Dermis blood vessel endothelial cell (primary cell): ENCODE measurements at regions not wholly inside any gene's neighbourhood (a gene's known extent, or its start where the extent isn't known, plus 50 kb on each side); places are given as distances from the start of the nearest gene placed in this dataset.
A peak's percentile ranks its signal among the peaks of the same experiment; 100 is the strongest.
"Not testable (repeated sequence)": the region's sequence is repeated elsewhere in the genome, so short reads cannot be mapped to it uniquely, and the experiment has no call there.

Experiments
- DNase-seq: peaks from one replicate; pipeline ENCODE4 v3.0.0; 2010

GRCh38 chr19:34871911-34872310 is 54.8 kb upstream of the ZNF30 start:
- DNase-seq = not testable (repeated sequence)

- DNase-seq = no peak
These were observed 59.1 kb upstream of the ZNF30 start for GRCh38 chr19:34867631-34868030.

- not testable (repeated sequence) for DNase-seq
These were observed 61.5 kb upstream of the ZNF30 start for GRCh38 chr19:34865225-34865624.

GRCh38 chr19:34859823-34860736 is 66.6 kb upstream of the ZNF30 start:
- DNase-seq = not testable (repeated sequence)

DNA sequence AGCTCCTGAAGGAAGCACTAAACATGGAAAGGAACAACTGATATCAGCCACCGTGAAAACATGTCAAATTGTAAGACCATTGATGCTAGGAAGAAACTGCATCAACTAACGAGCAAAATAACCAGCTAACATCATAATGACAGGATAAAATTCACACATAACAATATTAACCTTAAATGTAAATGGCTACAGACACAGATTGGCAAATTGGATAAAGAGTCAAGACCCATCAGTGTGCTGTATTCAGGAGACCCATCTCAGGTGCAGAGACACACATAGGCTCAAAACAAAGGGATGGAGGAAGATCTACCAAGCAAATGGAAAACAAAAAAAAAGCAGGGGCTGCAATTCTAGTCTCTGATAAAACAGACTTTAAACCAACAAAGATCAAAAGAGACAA is 67.4 kb upstream of the ZNF30 start:
- DNase-seq = not testable (repeated sequence)

GRCh38 chr19:34856052-34856451 is 70.7 kb upstream of the ZNF30 start:
- no peak for DNase-seq

GRCh38 chr19:34853369-34853768 is 73.3 kb upstream of the ZNF30 start:
- no peak for DNase-seq

DNA sequence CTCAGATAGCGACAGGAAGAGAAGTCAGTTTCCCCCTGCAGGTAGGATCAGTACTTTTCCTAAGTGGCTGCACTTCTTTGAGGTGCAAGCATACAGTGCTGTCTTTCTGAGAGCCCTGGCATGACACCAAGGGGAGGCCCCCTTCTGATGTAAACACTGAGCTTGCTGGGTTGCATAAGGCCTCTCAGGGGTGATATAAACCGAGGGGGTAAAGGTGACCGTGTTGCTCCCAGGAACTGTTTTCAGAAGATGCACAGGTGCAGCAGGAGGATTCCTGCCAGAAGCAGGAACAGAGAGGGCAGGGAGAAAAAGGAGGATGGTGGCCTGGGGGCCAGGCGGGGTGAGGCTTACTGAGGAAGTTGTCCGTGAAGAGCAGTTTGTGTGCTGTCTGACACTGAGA is 74.0 kb upstream of the ZNF30 start:
- DNase-seq = no peak

DNA sequence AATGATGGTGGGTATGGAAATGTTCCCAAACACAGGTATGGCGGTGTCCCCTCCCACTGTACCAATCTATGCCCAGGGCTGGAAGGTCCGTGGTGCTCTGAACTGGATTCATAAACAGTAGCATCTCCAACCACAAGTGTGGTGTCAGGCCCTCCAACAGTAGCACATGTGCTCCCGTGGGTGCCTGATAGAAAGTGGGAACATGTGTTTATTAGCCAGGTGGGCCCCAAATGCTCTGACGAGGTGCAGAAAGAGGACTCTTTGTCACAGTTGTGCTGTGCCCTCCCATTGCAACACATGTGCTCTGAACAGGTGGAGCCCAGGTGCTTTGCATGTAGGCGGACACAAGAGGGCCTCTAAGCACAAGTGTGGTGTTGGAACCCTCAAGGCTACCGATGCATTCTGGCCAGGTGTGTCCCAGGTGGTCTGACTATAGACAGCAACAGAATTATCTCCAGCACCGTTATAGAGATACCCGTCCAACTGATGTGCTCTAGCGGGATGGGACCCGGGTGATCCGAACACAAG is 75.4 kb upstream of the ZNF30 start:
- DNase-seq = no peak

DNA sequence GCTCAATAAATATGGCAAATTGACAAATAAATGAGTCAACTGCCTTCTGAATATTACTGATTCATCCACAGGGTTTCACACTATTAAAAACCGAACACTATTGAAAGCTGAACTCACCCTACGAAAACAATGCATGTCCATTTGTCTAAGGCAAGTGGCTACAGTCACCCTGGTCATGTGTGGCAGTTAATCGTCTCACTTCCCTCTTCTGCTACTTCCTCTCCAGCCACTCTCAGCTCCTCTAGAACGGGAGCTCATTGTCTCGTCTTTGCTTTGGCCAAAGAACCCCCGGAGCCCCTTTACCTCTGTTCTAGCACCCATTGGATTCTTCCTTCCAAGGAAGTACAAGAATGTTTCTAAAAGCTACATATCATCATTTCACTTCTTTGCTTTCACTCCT is 74.4 kb upstream of the ZNF599 start:
- DNase-seq = no peak

DNA sequence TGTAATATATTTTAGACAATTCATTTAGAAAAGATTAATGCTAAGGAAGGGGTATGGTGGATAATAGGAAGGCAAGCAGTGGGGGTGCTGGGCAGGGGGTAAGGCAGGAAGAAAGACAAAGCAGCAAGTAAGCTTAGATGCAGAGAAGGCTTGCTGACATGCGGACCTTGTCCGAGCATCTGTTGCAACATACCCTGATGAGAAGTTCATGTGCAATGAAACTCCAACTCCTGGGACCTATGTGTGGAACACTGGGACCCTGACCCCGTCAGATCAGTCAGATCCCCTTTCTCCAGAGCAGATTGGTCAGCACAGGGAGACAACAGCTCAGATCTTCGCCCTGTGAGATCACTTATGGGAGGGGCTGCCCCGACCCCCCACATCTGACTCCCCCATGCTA is 71.3 kb upstream of the ZNF599 start:
- no peak for DNase-seq

DNA sequence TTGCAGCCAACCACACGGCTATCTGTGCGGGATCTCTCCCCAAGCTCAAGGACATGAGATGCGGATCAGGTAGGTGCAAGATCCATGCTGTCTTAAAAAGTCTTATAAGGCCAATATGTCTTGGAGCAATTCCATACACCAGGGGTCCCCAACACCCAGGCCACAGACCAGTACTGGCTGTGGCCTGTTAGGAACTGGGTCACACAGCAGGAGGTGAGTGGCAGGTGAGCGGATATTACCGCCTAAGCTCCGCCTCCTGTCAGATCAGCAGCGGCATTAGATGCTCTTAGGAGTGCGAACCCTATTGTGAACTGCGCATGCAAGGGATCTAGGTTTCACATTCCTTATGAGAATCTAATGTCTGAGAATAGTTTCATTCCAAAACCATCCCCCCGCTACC is 68.8 kb upstream of the ZNF599 start:
- DNase-seq = no peak

DNA sequence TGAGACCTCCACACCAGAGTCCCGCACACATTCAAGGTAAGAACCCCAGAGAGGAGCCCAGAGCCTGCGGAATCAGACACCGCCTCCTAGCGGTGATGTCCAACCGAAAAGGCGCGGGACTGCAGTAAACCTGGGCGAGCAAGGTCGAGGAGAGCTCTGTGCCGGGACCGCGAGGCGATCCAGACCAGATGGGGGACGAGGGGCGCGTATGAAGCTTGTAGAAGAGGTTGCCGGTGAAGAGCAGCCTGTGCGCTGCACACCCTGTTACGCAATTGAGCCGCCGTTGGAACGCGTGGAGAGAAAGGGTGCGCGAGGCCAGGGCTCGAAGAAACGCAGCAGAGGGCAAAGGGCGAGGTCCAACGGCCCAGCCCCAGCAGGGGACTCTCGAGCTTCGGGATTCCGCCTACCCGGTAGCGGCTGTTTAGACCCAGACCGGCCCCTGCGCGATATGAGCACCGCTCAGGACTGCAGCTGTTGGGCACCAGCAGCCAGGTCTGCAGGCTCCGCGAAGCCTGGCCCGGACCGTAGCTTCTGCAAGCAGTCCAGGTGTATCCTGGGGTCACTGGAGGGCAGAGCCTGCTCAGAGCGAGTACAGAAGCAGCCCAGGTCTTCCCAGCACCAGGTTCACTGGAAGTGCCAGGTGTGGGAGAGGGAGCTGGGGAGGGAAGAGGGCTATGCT is 65.9 kb upstream of the ZNF599 start:
- DNase-seq = peak; percentile 52

DNA sequence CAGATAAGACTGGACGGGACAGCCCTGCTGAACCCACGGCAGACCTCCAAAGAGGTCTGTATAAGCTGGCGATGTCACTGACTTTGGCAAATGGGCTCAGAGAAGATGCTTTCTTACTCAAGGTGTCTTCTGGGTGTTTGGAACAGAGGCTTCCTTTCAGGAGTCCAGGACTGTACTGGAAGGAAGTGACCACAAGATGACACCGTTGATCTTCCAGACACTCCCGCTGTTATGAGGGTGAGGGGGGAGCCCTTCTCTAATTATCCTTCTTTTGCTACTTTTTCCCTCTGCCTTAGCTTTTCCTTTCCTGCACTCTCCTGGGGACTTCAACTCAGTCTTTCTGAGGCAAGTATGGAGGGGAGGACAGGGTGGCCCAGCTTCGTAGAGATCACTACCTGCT is 65.2 kb upstream of the ZNF599 start:
- peak; percentile 60 for DNase-seq

- DNase-seq = peak; percentile 91
These were observed 64.2 kb upstream of the ZNF599 start for GRCh38 chr19:34837262-34837661.

DNA sequence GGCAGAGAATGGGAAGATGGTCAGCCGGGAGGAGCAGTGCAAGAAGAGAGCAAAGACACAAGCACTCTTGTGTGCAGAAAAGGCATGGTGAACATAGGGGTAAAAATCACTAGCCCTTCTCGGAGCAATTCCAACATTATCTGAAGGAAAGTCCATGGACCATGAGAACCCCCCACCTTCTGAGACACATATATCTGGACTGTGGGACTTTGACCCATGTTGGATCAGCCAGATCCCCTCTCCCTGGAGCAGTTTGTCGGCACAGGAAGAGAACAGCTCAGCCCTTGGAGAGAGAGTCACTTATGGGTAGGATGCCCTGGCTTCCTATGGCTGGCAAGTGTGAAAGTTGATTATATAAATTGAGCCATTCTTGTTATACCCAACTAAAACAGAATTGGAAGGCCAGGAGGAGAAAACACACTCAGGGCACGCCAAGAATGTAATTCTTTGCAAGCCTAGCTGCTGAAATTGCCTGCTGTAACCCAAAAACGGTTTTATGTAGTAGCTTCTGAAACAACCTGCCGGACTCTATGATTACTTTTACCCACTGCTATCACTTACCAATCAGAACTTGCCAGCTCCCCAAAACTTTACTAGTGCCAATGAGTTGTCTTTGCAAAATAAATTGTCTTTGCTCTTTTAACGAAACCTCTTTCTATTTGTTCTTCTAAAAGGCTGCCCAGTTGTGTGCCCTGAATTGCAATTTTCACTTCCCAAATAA is 62.8 kb upstream of the ZNF599 start:
- no peak for DNase-seq

GRCh38 chr19:34834472-34835061 is 61.6 kb upstream of the ZNF599 start:
- DNase-seq = no peak

GRCh38 chr19:34832581-34833112 is 59.6 kb upstream of the ZNF599 start:
- no peak for DNase-seq

DNA sequence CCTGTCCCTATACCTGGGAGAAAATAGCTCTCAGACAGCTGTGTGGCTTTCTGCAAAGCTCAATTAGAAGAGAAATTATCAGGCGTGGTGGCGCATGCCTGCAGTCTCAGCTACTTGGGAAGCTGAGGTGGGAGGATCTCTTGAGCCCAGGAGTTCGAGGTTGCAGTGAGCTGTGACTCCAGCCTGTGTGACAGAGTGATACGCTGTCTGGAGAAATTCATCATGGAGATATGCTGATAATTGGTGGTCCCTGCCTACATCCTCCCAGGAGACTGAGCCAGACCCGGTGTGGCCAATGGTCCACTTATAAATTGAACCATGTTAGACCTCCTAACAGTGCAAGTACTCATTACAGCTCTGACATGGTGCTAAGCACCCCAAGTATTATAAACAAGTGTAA is 58.7 kb upstream of the ZNF599 start:
- DNase-seq = no peak

- no peak for DNase-seq
These were observed 55.1 kb upstream of the ZNF599 start for GRCh38 chr19:34828156-34828555.

DNA sequence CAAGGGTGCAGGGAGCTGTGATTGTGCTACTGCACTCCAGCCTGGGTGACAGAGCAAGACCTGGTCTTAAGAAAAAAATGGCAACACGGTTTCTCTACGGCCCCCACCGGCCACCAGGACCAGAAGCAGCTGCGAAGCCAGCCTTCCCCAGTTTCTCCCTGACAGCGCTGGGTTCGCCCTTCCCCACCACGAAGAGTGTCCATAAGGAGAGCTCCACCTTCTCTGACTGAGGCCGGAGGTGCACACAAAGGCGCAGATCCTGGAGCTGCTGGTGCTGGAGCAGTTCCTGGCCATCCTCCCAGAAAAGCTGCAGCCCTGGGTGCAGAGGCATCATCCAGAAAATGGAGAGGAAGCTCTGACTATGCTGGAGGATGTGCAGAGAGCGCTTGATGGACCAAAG is 52.2 kb upstream of the ZNF599 start:
- no peak for DNase-seq

GRCh38 chr19:34824686-34825085 is 51.7 kb upstream of the ZNF599 start:
- DNase-seq = no peak
